GM12891 (cell line): ENCODE measurements at regions not wholly inside any gene's neighbourhood (a gene's known extent, or its start where the extent isn't known, plus 50 kb on each side); places are given as distances from the start of the nearest gene placed in this dataset.
"Not testable (repeated sequence)": the region's sequence is repeated elsewhere in the genome, so short reads cannot be mapped to it uniquely, and the experiment has no call there.

ENCODE experiments used
- DNase-seq: peaks from one replicate; pipeline ENCODE4 v3.0.0; 2011; ENCODE audit warnings: low spot score; ENCODE audit not compliant: insufficient read length
- FAIRE-seq: peaks from 2 replicates; lab custom pipeline; 2011; peaks lifted over from hg19 to GRCh38; lab: Jason Lieb, UNC
- PAX5 ChIP-seq: IDR thresholded peaks from 2 replicates; pipeline ENCODE4 v1.6.1; 2011; ENCODE audit warnings: low read length, moderate library complexity, mild to moderate bottlenecking; ENCODE audit not compliant: insufficient read depth, severe bottlenecking
- POLR2A ChIP-seq: IDR thresholded peaks from 2 replicates; pipeline ENCODE4 v1.6.1; 2011; ENCODE audit warnings: low read depth, low read length, control low read depth
- POLR2AphosphoS5 ChIP-seq: IDR thresholded peaks from 2 replicates; pipeline ENCODE4 v1.6.1; 2011; ENCODE audit warnings: low read depth, low read length, control low read depth
- POU2F2 ChIP-seq: IDR thresholded peaks from 2 replicates; pipeline ENCODE4 v1.6.1; 2011; ENCODE audit warnings: low read depth, mild to moderate bottlenecking, control low read depth, low read length, moderate library complexity
- SPI1 ChIP-seq: IDR thresholded peaks from 2 replicates; pipeline ENCODE4 v1.6.1; 2011; ENCODE audit warnings: low read depth, low read length, control low read depth
- TAF1 ChIP-seq: IDR thresholded peaks from 2 replicates; pipeline ENCODE4 v1.6.1; 2011; ENCODE audit warnings: low read depth, low read length, control low read depth

GRCh38 chr6:3534599-3534998 is 77.7 kb upstream of the SLC22A23 start:
- TF ChIP-seq SPI1 (no peak), POLR2A (no peak), POLR2AphosphoS5 (no peak), PAX5 (no peak), TAF1 (no peak), POU2F2 (no peak)
- FAIRE-seq: no peak
- DNase-seq: no peak

GRCh38 chr6:3533981-3534380 is 77.1 kb upstream of the SLC22A23 start:
- no peak for FAIRE-seq
- no peak for DNase-seq
- no peak for TF ChIP-seq PAX5
- TF ChIP-seq POLR2AphosphoS5: no peak
- no peak for TF ChIP-seq POLR2A
- TF ChIP-seq POU2F2: no peak
- TF ChIP-seq SPI1: no peak
- no peak for TF ChIP-seq TAF1

GRCh38 chr6:3532296-3532916 is 75.6 kb upstream of the SLC22A23 start:
- FAIRE-seq: no peak
- no peak for DNase-seq
- no peak for TF ChIP-seq SPI1
- no peak for TF ChIP-seq POLR2AphosphoS5
- TF ChIP-seq POLR2A: no peak
- TF ChIP-seq TAF1: no peak
- TF ChIP-seq PAX5: no peak
- TF ChIP-seq POU2F2: no peak

GRCh38 chr6:3531481-3531880 is 74.6 kb upstream of the SLC22A23 start:
- DNase-seq (no peak), FAIRE-seq (no peak)
- no peak for TF ChIP-seq TAF1
- no peak for TF ChIP-seq POLR2AphosphoS5
- no peak for TF ChIP-seq POU2F2
- no peak for TF ChIP-seq PAX5
- no peak for TF ChIP-seq SPI1
- TF ChIP-seq POLR2A: no peak

GRCh38 chr6:3530515-3530914 is 73.7 kb upstream of the SLC22A23 start:
- DNase-seq (no peak), FAIRE-seq (no peak)
- TF ChIP-seq POU2F2: no peak
- TF ChIP-seq SPI1: no peak
- no peak for TF ChIP-seq PAX5
- TF ChIP-seq POLR2AphosphoS5: no peak
- TF ChIP-seq POLR2A: no peak
- no peak for TF ChIP-seq TAF1

GRCh38 chr6:3529721-3530120 is 72.9 kb upstream of the SLC22A23 start:
- TF ChIP-seq TAF1 (no peak), SPI1 (no peak), POU2F2 (no peak), POLR2A (no peak), POLR2AphosphoS5 (no peak), PAX5 (no peak)
- FAIRE-seq (no peak), DNase-seq (no peak)

- TF ChIP-seq PAX5: no peak
- no peak for TF ChIP-seq TAF1
- TF ChIP-seq POLR2A: no peak
- TF ChIP-seq SPI1: no peak
- TF ChIP-seq POU2F2: no peak
- no peak for TF ChIP-seq POLR2AphosphoS5
- DNase-seq: no peak
- no peak for FAIRE-seq
These were observed 72.4 kb upstream of the SLC22A23 start for GRCh38 chr6:3529232-3529631.

- not testable (repeated sequence) for DNase-seq, FAIRE-seq
These were observed 71.3 kb upstream of the SLC22A23 start for GRCh38 chr6:3528081-3528671.

GRCh38 chr6:3527651-3527977 is 70.8 kb upstream of the SLC22A23 start:
- no peak for DNase-seq
- FAIRE-seq: no peak
- no peak for TF ChIP-seq SPI1
- no peak for TF ChIP-seq POLR2AphosphoS5
- no peak for TF ChIP-seq PAX5
- no peak for TF ChIP-seq POU2F2
- TF ChIP-seq TAF1: no peak
- TF ChIP-seq POLR2A: no peak

- no peak for DNase-seq
- TF ChIP-seq SPI1: no peak
- no peak for TF ChIP-seq TAF1
- TF ChIP-seq POU2F2: no peak
- no peak for TF ChIP-seq POLR2A
- no peak for FAIRE-seq
These were observed 70.3 kb upstream of the SLC22A23 start for GRCh38 chr6:3526962-3527650.
